Panc1 (cell line): ENCODE measurements at regions not wholly inside any gene's neighbourhood (a gene's known extent, or its start where the extent isn't known, plus 50 kb on each side); places are given as distances from the start of the nearest gene placed in this dataset.

Experiments
- CTCF ChIP-seq: fragments of 450-650 bp; IDR thresholded peaks from 2 replicates; pipeline ENCODE4 v1.5.1; 2017; ENCODE audit warnings: mild to moderate bottlenecking
- POLR2AphosphoS5 ChIP-seq: IDR thresholded peaks from 2 replicates; pipeline ENCODE4 v1.6.1; 2012; ENCODE audit warnings: mild to moderate bottlenecking, low read depth, low read length, moderate library complexity
- REST ChIP-seq, 2 experiments: IDR thresholded peaks; 2 replicates each; pipeline ENCODE4 v1.6.1; 2011 to 2012; ENCODE audit warnings: low read depth in 2 of 2, control low read depth in 1 of 2, low read length in 1 of 2, mild to moderate bottlenecking in 1 of 2, moderate library complexity in 1 of 2; ENCODE audit not compliant: insufficient read depth in 1 of 2
- TCF7L2 ChIP-seq: IDR thresholded peaks from 2 replicates; pipeline ENCODE4 v1.6.1; 2011; ENCODE audit warnings: mild to moderate bottlenecking, low read depth, low read length, inconsistent platforms

GRCh38 chr20:4069751-4070150 is 54.4 kb upstream of the RNF24 start:
- TF ChIP-seq REST (IDR thresholded peaks at IDR 0.05; ENCODE audit: insufficient read depth in 1 of 2, low read depth in 2 of 2, low read length in 1 of 2) (no peak), CTCF (no peak), POLR2AphosphoS5 (no peak), TCF7L2 (no peak)
